BJ (cell line): ENCODE measurements at regions not wholly inside any gene's neighbourhood (a gene's known extent, or its start where the extent isn't known, plus 50 kb on each side); places are given as distances from the start of the nearest gene placed in this dataset.
A peak's percentile ranks its signal among the peaks of the same experiment; 100 is the strongest.

Source experiments
- CTCF ChIA-PET: fragments of 350-600 bp; formaldehyde crosslinking; extraction: SDS; loops from one replicate; lab custom pipeline; 2021; ENCODE audit warnings: antibody characterized with exemption, inconsistent platforms; lab: Yijun Ruan, JAX
- POLR2A ChIA-PET: fragments of 300-600 bp; sonication (Branson Sonifier 250); formaldehyde crosslinking; extraction: SDS; loops from one replicate; lab custom pipeline; 2021; ENCODE audit warnings: antibody characterized with exemption; lab: Charles Lee
- DNase-seq: peaks from one replicate; pipeline ENCODE4 v3.0.0-alpha.2; 2011; ENCODE audit warnings: low read depth
- H3K27me3 ChIP-seq: 2 replicates; pipeline ENCODE4 v1.6.0; 2011; ENCODE audit warnings: low read length; ENCODE audit not compliant: control insufficient read depth, insufficient read depth
- H3K36me3 ChIP-seq: 2 replicates; pipeline ENCODE4 v1.5.1; 2011; ENCODE audit warnings: low read length; ENCODE audit not compliant: control insufficient read depth, insufficient read depth
- H3K4me3 ChIP-seq: 2 replicates; pipeline ENCODE4 v1.5.1; 2011; ENCODE audit warnings: low read depth, mild to moderate bottlenecking, control low read depth, low read length
- CTCF ChIP-seq: IDR thresholded peaks from 2 replicates; pipeline ENCODE4 v1.5.1; 2011; ENCODE audit warnings: low read depth, mild to moderate bottlenecking, control low read depth, inconsistent platforms, low read length, moderate library complexity; ENCODE audit not compliant: insufficient read depth

GRCh38 chr2:39512941-39513340, 75.9 kb upstream of the MAP4K3 start:
- Histone ChIP-seq H3K4me3 (no peak overlapping the region), H3K27me3 (no peaks in the 10 kb centered on the region), H3K36me3 (no peaks in the 10 kb centered on the region)
- DNase-seq: no peak
- TF ChIP-seq CTCF: no peak
- POLR2A ChIA-PET: no interaction called here
- CTCF ChIA-PET: interaction anchor here (0.7 to 2.6 kb wide), 12 partner anchors 9 to 217 kb away, joined by 3 to 12 read pairs (median 4); no protein-coding TSS in a partner anchor

- ChIA-PET POLR2A (no interaction called here), CTCF (interaction anchor here (1.0 to 2.6 kb wide), 7 partner anchors 11 to 216 kb away, joined by 3 to 12 read pairs (median 5); no protein-coding TSS in a partner anchor)
- no peaks in the 10 kb centered on the region for H3K27me3 ChIP-seq
- H3K4me3 ChIP-seq: no peak overlapping the region
- TF ChIP-seq CTCF: peak; percentile 78
- peak; percentile 90 for DNase-seq
- H3K36me3 ChIP-seq: no peaks in the 10 kb centered on the region
Measured at GRCh38 chr2:39513641-39514094, 76.6 kb upstream of the MAP4K3 start.

GRCh38 chr2:39514825-39515224, 77.7 kb upstream of the MAP4K3 start:
- Histone ChIP-seq H3K4me3 (no peak overlapping the region), H3K27me3 (no peaks in the 10 kb centered on the region), H3K36me3 (no peaks in the 10 kb centered on the region)
- POLR2A ChIA-PET: no interaction called here
- CTCF ChIA-PET: interaction anchor here (0.9 to 2.2 kb wide), 3 partner anchors 8 to 182 kb away, joined by 3 to 15 read pairs (median 4); no protein-coding TSS in a partner anchor
- TF ChIP-seq CTCF: no peak
- no peak for DNase-seq

GRCh38 chr2:39515273-39515896, 78.3 kb upstream of the MAP4K3 start:
- CTCF ChIA-PET: interaction anchor here (0.8 to 2.2 kb wide), 8 partner anchors 8 to 218 kb away, joined by 3 to 15 read pairs (median 4); partner anchors contain the start of gene MAP4K3

More at GRCh38 chr2:39515273-39515896, 78.3 kb upstream of the MAP4K3 start:
- no peaks in the 10 kb centered on the region for H3K36me3 ChIP-seq
- DNase-seq: no peak
- no peak overlapping the region for H3K4me3 ChIP-seq
- TF ChIP-seq CTCF: no peak
- H3K27me3 ChIP-seq: no peaks in the 10 kb centered on the region
- POLR2A ChIA-PET: no interaction called here
